MM.1S (cell line): ENCODE measurements at regions not wholly inside any gene's neighbourhood (a gene's known extent, or its start where the extent isn't known, plus 50 kb on each side); places are given as distances from the start of the nearest gene placed in this dataset.

ENCODE experiments used
- DNase-seq: peaks from one replicate; pipeline ENCODE4 v3.0.0-alpha.2; 2015
- H2AFZ ChIP-seq: fragments of 300-600 bp; sonication (generic); 2 replicates; pipeline ENCODE4 v1.6.0; 2016; ENCODE audit warnings: antibody characterized with exemption, low read length
- H3F3A ChIP-seq: fragments of 300-600 bp; sonication (generic); 2 replicates; pipeline ENCODE4 v1.6.1; 2016; ENCODE audit warnings: mild to moderate bottlenecking, antibody characterized with exemption, low read length, moderate library complexity, mixed read lengths; ENCODE audit not compliant: insufficient read depth
- H3K27ac ChIP-seq: fragments of 300-600 bp; sonication (generic); 2 replicates; pipeline ENCODE4 v1.5.1; 2016; ENCODE audit warnings: mild to moderate bottlenecking, low read length
- H3K27me3 ChIP-seq: fragments of 300-600 bp; sonication (generic); replicated peaks from 2 replicates; pipeline ENCODE4 v1.6.0; 2016; ENCODE audit warnings: low read length; ENCODE audit not compliant: insufficient read depth
- H3K36me3 ChIP-seq: fragments of 300-600 bp; sonication (generic); replicated peaks from 2 replicates; pipeline ENCODE4 v1.6.1; 2016; ENCODE audit warnings: mild to moderate bottlenecking, low read length, mixed read lengths; ENCODE audit not compliant: insufficient read depth
- H3K4me1 ChIP-seq: fragments of 300-600 bp; sonication (generic); 2 replicates; pipeline ENCODE4 v1.6.1; 2016; ENCODE audit warnings: low read length, mixed read lengths
- H3K4me2 ChIP-seq: fragments of 300-600 bp; sonication (generic); 2 replicates; pipeline ENCODE4 v1.6.0; 2016; ENCODE audit warnings: low read depth, low read length
- H3K4me3 ChIP-seq: fragments of 300-600 bp; sonication (generic); 2 replicates; pipeline ENCODE4 v1.5.1; 2016; ENCODE audit warnings: low read length, mixed read lengths
- H3K79me2 ChIP-seq: fragments of 300-600 bp; sonication (generic); 2 replicates; pipeline ENCODE4 v1.6.1; 2016; ENCODE audit warnings: mixed run types, low read length, mixed read lengths
- H3K9ac ChIP-seq: fragments of 300-600 bp; sonication (generic); 2 replicates; pipeline ENCODE4 v1.6.1; 2016; ENCODE audit warnings: low read length, mixed read lengths
- H3K9me2 ChIP-seq: fragments of 300-600 bp; sonication (generic); replicated peaks from 2 replicates; pipeline ENCODE4 v1.6.1; 2016; ENCODE audit warnings: mild to moderate bottlenecking, low read length, mixed read lengths; ENCODE audit not compliant: insufficient read depth
- H3K9me3 ChIP-seq: fragments of 300-600 bp; sonication (generic); replicated peaks from 2 replicates; pipeline ENCODE4 v1.6.1; 2016; ENCODE audit warnings: mild to moderate bottlenecking, low read length, mixed read lengths; ENCODE audit not compliant: insufficient read depth
- H4K20me1 ChIP-seq: fragments of 300-600 bp; sonication (generic); 2 replicates; pipeline ENCODE4 v1.6.1; 2016; ENCODE audit warnings: mild to moderate bottlenecking, low read length, moderate library complexity, mixed read lengths; ENCODE audit not compliant: insufficient read depth
- EZH2 ChIP-seq: fragments of 300-600 bp; sonication (generic); optimal IDR thresholded peaks from 2 replicates; pipeline ENCODE3; 2017; ENCODE audit warnings: low read depth, mild to moderate bottlenecking, antibody characterized with exemption, low read length, mixed read lengths
- EZH2phosphoT487 ChIP-seq: fragments of 300-600 bp; sonication (generic); IDR thresholded peaks from 2 replicates; pipeline ENCODE4 v1.6.1; 2018; ENCODE audit warnings: antibody characterized with exemption, low read length
- TF ChIP-seq, protein P1 (sequence below): fragments of 300-600 bp; sonication (generic); IDR thresholded peaks from 2 replicates; pipeline ENCODE4 v1.5.1; 2016; ENCODE audit warnings: antibody characterized with exemption, low read length, mixed read lengths

- no peak for DNase-seq
Observed at GRCh38 chr12:41905073-41905758, 239.5 kb downstream of the GXYLT1 start.

DNA sequence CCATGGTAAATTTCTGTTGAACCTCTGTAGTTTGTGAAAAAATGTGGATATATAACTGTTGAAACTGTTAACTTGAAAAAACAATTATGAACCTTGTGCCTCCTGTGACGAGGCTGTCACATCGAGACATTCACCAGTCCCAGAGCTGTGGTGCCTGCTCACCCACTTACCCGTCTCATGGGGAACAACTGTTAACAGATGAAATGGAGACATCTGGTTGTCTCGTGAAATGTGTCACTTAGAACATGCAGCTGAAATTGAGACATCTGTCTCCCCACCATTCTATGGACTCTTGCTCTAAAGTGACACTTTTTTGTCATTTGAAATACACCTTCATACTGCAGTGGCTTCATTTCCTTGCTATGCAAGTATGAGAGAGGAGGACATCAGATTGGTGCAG, 240.6 kb downstream of the GXYLT1 start:
- Histone ChIP-seq H3K4me1 (no peaks in the 10 kb centered on the region), H3K4me3 (no peak overlapping the region), H3K9ac (no peak overlapping the region), H3K27ac (no peak overlapping the region), H4K20me1 (no peaks in the 10 kb centered on the region), H3K9me3 (no peaks in the 10 kb centered on the region), H3F3A (no peaks in the 10 kb centered on the region), H2AFZ (no peak overlapping the region), H3K9me2 (no peaks in the 10 kb centered on the region), H3K79me2 (no peaks in the 10 kb centered on the region), H3K36me3 (no peaks in the 10 kb centered on the region), H3K27me3 (no peaks in the 10 kb centered on the region), H3K4me2 (no peak overlapping the region)
- no peak for DNase-seq
- TF ChIP-seq EZH2phosphoT487: no peak
- TF ChIP-seq, protein P1, sequence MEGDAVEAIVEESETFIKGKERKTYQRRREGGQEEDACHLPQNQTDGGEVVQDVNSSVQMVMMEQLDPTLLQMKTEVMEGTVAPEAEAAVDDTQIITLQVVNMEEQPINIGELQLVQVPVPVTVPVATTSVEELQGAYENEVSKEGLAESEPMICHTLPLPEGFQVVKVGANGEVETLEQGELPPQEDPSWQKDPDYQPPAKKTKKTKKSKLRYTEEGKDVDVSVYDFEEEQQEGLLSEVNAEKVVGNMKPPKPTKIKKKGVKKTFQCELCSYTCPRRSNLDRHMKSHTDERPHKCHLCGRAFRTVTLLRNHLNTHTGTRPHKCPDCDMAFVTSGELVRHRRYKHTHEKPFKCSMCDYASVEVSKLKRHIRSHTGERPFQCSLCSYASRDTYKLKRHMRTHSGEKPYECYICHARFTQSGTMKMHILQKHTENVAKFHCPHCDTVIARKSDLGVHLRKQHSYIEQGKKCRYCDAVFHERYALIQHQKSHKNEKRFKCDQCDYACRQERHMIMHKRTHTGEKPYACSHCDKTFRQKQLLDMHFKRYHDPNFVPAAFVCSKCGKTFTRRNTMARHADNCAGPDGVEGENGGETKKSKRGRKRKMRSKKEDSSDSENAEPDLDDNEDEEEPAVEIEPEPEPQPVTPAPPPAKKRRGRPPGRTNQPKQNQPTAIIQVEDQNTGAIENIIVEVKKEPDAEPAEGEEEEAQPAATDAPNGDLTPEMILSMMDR: no peak
- TF ChIP-seq EZH2: no peak

More at GRCh38 chr12:41905073-41905758, 239.5 kb downstream of the GXYLT1 start:
- H3F3A ChIP-seq: no peaks in the 10 kb centered on the region
- H3K27ac ChIP-seq: no peak overlapping the region
- TF ChIP-seq, protein P1: no peak
- TF ChIP-seq EZH2: no peak
- TF ChIP-seq EZH2phosphoT487: no peak
- H2AFZ ChIP-seq: no peak overlapping the region
- H3K4me1 ChIP-seq: no peaks in the 10 kb centered on the region
- H3K79me2 ChIP-seq: no peaks in the 10 kb centered on the region
- no peaks in the 10 kb centered on the region for H3K36me3 ChIP-seq
- H3K27me3 ChIP-seq: no peaks in the 10 kb centered on the region
- no peak overlapping the region for H3K9ac ChIP-seq
- no peak overlapping the region for H3K4me2 ChIP-seq
- H3K9me3 ChIP-seq: no peaks in the 10 kb centered on the region
- no peak overlapping the region for H3K4me3 ChIP-seq
- no peaks in the 10 kb centered on the region for H4K20me1 ChIP-seq
- no peaks in the 10 kb centered on the region for H3K9me2 ChIP-seq

DNA sequence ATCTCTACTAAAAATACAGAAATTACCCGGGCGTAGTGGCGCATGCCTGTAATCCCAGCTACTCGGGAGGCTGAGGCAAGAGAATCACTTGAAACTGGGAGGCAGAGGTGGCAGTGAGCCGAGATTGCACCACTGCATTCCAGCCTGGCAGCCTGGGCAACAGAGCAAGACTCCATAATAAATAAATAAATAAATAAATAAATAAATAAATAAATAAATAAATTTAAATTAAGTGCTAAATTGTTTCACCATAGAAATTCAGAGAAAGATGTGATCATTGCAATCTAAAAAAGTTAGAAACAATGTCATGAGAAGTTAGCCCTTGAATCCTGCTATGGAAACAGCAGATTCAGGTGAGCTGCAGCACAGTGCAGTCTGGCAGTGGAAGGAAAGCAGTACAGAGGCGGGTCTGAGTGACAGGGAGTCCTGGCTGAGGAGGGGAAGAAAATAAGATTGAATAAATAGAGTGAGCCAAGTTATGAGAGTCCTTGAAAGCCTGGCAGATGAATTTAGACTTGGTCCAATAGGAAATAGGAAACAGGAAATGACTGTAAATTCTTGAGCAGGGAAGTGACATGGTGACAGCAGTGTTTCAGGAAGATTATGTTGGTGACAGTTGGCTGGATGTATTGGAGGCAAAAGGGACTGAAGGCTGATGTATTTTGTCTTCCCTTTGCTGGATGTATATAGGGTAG, 241.5 kb downstream of the GXYLT1 start:
- TF ChIP-seq EZH2: no peak
- TF ChIP-seq EZH2phosphoT487: no peak
- TF ChIP-seq, protein P1: no peak
- DNase-seq: no peak
- H3K27ac ChIP-seq: no peak overlapping the region
- H3K4me3 ChIP-seq: no peak overlapping the region
- no peak overlapping the region for H3K4me2 ChIP-seq
- H3K4me1 ChIP-seq: no peaks in the 10 kb centered on the region
- H3K79me2 ChIP-seq: no peaks in the 10 kb centered on the region
- H3K27me3 ChIP-seq: no peaks in the 10 kb centered on the region
- no peaks in the 10 kb centered on the region for H4K20me1 ChIP-seq
- no peak overlapping the region for H2AFZ ChIP-seq
- no peaks in the 10 kb centered on the region for H3K36me3 ChIP-seq
- H3K9me2 ChIP-seq: no peaks in the 10 kb centered on the region
- H3F3A ChIP-seq: no peaks in the 10 kb centered on the region
- no peaks in the 10 kb centered on the region for H3K9me3 ChIP-seq
- no peak overlapping the region for H3K9ac ChIP-seq
